ENCODE measurements at regions not wholly inside any gene's neighbourhood (a gene's known extent, or its start where the extent isn't known, plus 50 kb on each side); places are given as distances from the start of the nearest gene placed in this dataset.

- Histone ChIP-seq H3K4me3 (no peak overlapping the region), H3K27ac (no peak overlapping the region), H3K9me3 (no peaks in the 10 kb centered on the region), H3K4me2 (no peak overlapping the region), H3K4me1 (no peaks in the 10 kb centered on the region)
- POLR2A ChIA-PET = no interaction called here
- TF ChIP-seq EHMT2 (IDR thresholded peaks at IDR 0.05; ENCODE audit: low read depth) (no peak), FOSB (CRISPR knock-in tag; IDR thresholded peaks at IDR 0.05) (no peak), CBX8 (IDR thresholded peaks at IDR 0.05) (no peak), ZSCAN20 (CRISPR knock-in tag; IDR thresholded peaks at IDR 0.05) (no peak), ATOH8 (CRISPR knock-in tag; IDR thresholded peaks at IDR 0.05; ENCODE audit: low read depth) (no peak), MYC (IDR thresholded peaks at IDR 0.05; ENCODE audit: borderline replicate concordance, low read length) (no peak), REST (IDR thresholded peaks at IDR 0.05) (no peak), CEBPB (IDR thresholded peaks at IDR 0.05) (no peak), ZFP36 (IDR thresholded peaks at IDR 0.05; ENCODE audit: borderline replicate concordance, partially characterized antibody) (no peak), NR3C1 (IDR thresholded peaks at IDR 0.05) (no peak)
- TF ChIP-seq, protein P1, sequence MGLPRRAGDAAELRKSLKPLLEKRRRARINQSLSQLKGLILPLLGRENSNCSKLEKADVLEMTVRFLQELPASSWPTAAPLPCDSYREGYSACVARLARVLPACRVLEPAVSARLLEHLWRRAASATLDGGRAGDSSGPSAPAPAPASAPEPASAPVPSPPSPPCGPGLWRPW (IDR thresholded peaks at IDR 0.05) = no peak
- DNase-seq (ENCODE audit: low read depth in 1 of 2, low spot score in 1 of 2) = no peak
- CTCF ChIA-PET = no interaction called here
- no peak for ATAC-seq
- FAIRE-seq = no peak
- WGBS (ENCODE audit: missing lambda C conversion rate) = 36% methylated on average over 3 of the region's 3 CpGs
These were observed 58.4 kb upstream of the SLC8A1 start for GRCh38 chr2:40510304-40510703.

GRCh38 chr2:40511661-40512213 is 59.8 kb upstream of the SLC8A1 start:
- WGBS (ENCODE audit: missing lambda C conversion rate) = 13% methylated on average over 9 of the region's 9 CpGs
- H3K4me2 ChIP-seq = peak overlapping the region; percentile 4; the same call in 1 of the 3 replicates
- ChIA-PET CTCF (interaction anchor here (0.6 to 2.2 kb wide), 3 partner anchors 9 to 250 kb away, joined by 3 to 4 read pairs (median 3); no protein-coding TSS in a partner anchor), POLR2A (no interaction called here)
- no peak overlapping the region for H3K4me3 ChIP-seq
- no peak overlapping the region for H3K27ac ChIP-seq
- ATAC-seq (no peak), FAIRE-seq (no peak), DNase-seq (ENCODE audit: low read depth in 1 of 2, low spot score in 1 of 2) (no peak)
- H3K4me1 ChIP-seq = no peaks in the 10 kb centered on the region
- H3K9me3 ChIP-seq = no peaks in the 10 kb centered on the region
- TF ChIP-seq ZC3H11A (IDR thresholded peaks at IDR 0.05) (no peak), CBX8 (IDR thresholded peaks at IDR 0.05) (peak; percentile 83; the same call in 1 of the 2 replicates)

- H3K27ac ChIP-seq = no peak overlapping the region
- no peaks in the 10 kb centered on the region for H3K4me1 ChIP-seq
- H3K4me3 ChIP-seq = no peak overlapping the region
- H3K9me3 ChIP-seq = no peaks in the 10 kb centered on the region
- no peak for ATAC-seq
- TF ChIP-seq FOSB (CRISPR knock-in tag; IDR thresholded peaks at IDR 0.05) (no peak), ZFP36 (IDR thresholded peaks at IDR 0.05; ENCODE audit: borderline replicate concordance, partially characterized antibody) (no peak), FOXS1 (CRISPR knock-in tag; IDR thresholded peaks at IDR 0.05) (no peak), CBX8 (IDR thresholded peaks at IDR 0.05) (no peak), FOSL2 (IDR thresholded peaks at IDR 0.05) (no peak), FOSL2 (CRISPR knock-in tag; IDR thresholded peaks at IDR 0.05) (no peak), GATA3 (IDR thresholded peaks at IDR 0.05; ENCODE audit: borderline replicate concordance) (no peak), USF2 (IDR thresholded peaks at IDR 0.05) (no peak)
- TF ChIP-seq, protein P2, sequence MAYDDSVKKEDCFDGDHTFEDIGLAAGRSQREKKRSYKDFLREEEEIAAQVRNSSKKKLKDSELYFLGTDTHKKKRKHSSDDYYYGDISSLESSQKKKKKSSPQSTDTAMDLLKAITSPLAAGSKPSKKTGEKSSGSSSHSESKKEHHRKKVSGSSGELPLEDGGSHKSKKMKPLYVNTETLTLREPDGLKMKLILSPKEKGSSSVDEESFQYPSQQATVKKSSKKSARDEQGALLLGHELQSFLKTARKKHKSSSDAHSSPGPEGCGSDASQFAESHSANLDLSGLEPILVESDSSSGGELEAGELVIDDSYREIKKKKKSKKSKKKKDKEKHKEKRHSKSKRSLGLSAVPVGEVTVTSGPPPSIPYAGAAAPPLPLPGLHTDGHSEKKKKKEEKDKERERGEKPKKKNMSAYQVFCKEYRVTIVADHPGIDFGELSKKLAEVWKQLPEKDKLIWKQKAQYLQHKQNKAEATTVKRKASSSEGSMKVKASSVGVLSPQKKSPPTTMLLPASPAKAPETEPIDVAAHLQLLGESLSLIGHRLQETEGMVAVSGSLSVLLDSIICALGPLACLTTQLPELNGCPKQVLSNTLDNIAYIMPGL (CRISPR knock-in tag; IDR thresholded peaks at IDR 0.05; ENCODE audit: borderline replicate concordance) = no peak
- H3K4me2 ChIP-seq = no peak overlapping the region
- POLR2A ChIA-PET = no interaction called here
- no peak for FAIRE-seq
- DNase-seq (ENCODE audit: low read depth in 1 of 2, low spot score in 1 of 2) = no peak
- 43% methylated on average over 6 of the region's 6 CpGs for WGBS (ENCODE audit: missing lambda C conversion rate)
- CTCF ChIA-PET = interaction anchor here (0.6 to 2.2 kb wide), 3 partner anchors 42 to 251 kb away, joined by 3 to 4 read pairs (median 3); no protein-coding TSS in a partner anchor
These were observed 60.4 kb upstream of the SLC8A1 start for GRCh38 chr2:40512256-40512655.

Measured in A549 (cell line).